NT2/D1 (cell line): ENCODE measurements at regions not wholly inside any gene's neighbourhood (a gene's known extent, or its start where the extent isn't known, plus 50 kb on each side); places are given as distances from the start of the nearest gene placed in this dataset.

Source experiments
- DNase-seq: peaks from one replicate; pipeline ENCODE4 v3.0.0-alpha.2; 2011; ENCODE audit warnings: low read depth, low spot score
- H3K27me3 ChIP-seq: 2 replicates; pipeline ENCODE4 v1.6.0; 2011; ENCODE audit warnings: mild to moderate bottlenecking; ENCODE audit not compliant: insufficient read length, insufficient read depth
- H3K36me3 ChIP-seq: 2 replicates; pipeline ENCODE4 v1.6.1; 2011; ENCODE audit warnings: mild to moderate bottlenecking, low read length, mixed read lengths; ENCODE audit not compliant: insufficient read depth, insufficient read length
- H3K4me1 ChIP-seq: 2 replicates; pipeline ENCODE4 v1.5.1; 2011; ENCODE audit not compliant: insufficient read depth, insufficient read length
- H3K4me3 ChIP-seq: 2 replicates; pipeline ENCODE4 v1.5.1; 2011; ENCODE audit warnings: low read depth; ENCODE audit not compliant: insufficient read length
- H3K9ac ChIP-seq: 2 replicates; pipeline ENCODE4 v1.6.0; 2011; ENCODE audit warnings: low read depth; ENCODE audit not compliant: insufficient read length
- H3K9me3 ChIP-seq: 2 replicates; pipeline ENCODE4 v1.5.1; 2011; ENCODE audit warnings: mild to moderate bottlenecking, low read length; ENCODE audit not compliant: insufficient read depth
- SUZ12 ChIP-seq: IDR thresholded peaks from 2 replicates; pipeline ENCODE4 v1.6.1; 2011; ENCODE audit not compliant: insufficient read length, insufficient read depth; ENCODE audit errors: extremely low read depth
- YY1 ChIP-seq: IDR thresholded peaks from 2 replicates; pipeline ENCODE4 v1.6.1; 2011; ENCODE audit not compliant: insufficient read length, insufficient read depth
- ZNF274 ChIP-seq: IDR thresholded peaks from 2 replicates; pipeline ENCODE4 v1.6.1; 2011; ENCODE audit warnings: mild to moderate bottlenecking, low read depth, low read length

DNA sequence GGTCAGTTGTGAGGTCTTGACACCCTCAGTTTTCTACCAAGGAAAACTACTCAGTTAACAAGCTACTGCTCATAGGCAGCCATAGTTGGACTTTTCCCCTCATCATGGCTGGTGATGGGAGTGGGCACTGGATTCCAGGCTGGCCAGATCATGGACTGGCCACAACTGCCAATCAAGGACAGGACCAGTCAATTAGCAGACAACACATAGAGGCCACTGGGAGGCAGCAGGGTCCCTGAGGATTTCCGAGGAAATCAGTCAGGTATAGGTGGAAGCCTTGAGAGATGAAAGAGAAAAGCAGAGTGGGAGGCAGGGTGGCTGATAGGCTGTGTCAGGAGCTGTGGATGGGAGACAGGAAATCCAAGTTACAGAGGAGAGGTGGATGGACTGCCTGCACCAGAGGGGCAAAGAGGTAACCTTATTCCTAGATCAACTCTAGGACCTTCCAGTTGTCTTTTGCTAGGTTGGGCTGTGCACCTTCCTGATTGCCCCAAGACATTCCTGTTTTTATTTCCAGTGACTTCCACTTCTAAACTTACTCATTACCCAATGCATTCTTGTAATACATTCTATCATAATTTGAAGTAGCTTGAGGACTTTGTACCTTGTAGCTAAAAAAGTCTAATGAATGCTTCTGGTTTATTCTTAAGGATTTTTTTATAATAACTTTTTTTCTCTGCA lies 361.8 kb downstream of the KCNRG start:
- no peak for DNase-seq
- Histone ChIP-seq H3K9me3 (peaks cover 11% of the 10 kb centered on the region; the same call in 1 of the 2 replicates), H3K4me1 (no peaks in the 10 kb centered on the region), H3K36me3 (no peaks in the 10 kb centered on the region), H3K9ac (no peak overlapping the region), H3K4me3 (no peak overlapping the region), H3K27me3 (no peaks in the 10 kb centered on the region)
- no peak for TF ChIP-seq SUZ12

DNA sequence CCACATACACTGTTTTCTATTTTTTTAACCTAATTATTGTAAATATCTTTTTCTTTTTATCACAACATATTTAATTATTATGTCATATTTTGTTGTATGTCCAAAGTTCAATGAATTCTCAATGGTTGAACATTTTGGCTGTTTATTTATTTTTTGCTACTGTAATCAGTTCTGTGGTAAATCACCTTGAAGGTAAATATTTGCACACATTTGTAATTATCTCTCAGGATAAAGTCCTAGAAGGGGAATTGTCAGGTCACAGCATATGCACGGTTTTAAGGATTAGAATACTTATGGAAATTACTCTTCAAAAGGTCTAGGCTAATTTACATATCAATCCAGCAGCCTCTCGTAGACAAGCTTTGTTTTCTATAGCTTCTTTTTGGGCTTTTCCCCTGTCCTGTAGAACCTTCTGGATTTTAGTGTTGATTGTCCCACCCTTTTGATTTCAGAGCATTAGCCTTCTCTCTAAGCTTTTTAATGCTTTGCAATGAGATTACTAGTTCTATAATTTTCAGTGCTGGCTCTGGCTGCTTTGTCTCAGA lies 362.6 kb downstream of the KCNRG start:
- no peak for DNase-seq

DNA sequence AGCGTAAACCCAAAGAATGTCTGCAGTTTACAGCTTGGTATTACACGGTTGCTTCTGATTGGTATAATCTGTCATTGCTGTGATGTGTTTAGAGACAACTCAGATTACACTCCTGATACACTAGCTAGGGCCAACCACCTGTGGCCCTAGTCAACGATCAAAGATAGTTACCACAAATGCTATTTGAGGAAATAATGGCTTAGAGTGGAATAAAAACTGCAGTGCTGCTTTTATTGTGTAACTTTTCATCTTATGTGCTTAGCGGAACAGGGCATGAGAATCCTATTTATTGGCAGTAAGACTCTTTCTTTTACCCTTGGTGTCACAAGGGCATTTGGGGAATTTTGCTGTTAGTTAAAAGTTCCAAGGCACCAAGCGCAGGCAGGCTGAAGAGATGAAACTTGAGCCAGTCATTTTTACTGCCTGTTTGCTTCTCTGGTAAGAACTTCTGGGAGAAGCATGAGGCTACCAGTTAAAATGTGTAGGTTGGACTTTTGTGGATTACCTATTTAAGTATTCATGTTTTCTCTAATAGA lies 363.3 kb downstream of the KCNRG start:
- TF ChIP-seq ZNF274 = no peak
- no peak for TF ChIP-seq YY1
- no peak for TF ChIP-seq SUZ12
- Histone ChIP-seq H3K4me3 (no peak overlapping the region), H3K4me1 (no peaks in the 10 kb centered on the region), H3K36me3 (no peaks in the 10 kb centered on the region), H3K9ac (no peak overlapping the region), H3K9me3 (peaks cover 11% of the 10 kb centered on the region; the same call in 1 of the 2 replicates), H3K27me3 (no peaks in the 10 kb centered on the region)
- no peak for DNase-seq

More for the DNA sequence above, 362.6 kb downstream of the KCNRG start:
- H3K9ac ChIP-seq = no peak overlapping the region
- TF ChIP-seq ZNF274 (no peak), YY1 (no peak), SUZ12 (no peak)
- H3K4me1 ChIP-seq = no peaks in the 10 kb centered on the region
- H3K9me3 ChIP-seq = peaks cover 11% of the 10 kb centered on the region; the same call in 1 of the 2 replicates
- no peaks in the 10 kb centered on the region for H3K27me3 ChIP-seq
- no peak overlapping the region for H3K4me3 ChIP-seq
- H3K36me3 ChIP-seq = no peaks in the 10 kb centered on the region

DNA sequence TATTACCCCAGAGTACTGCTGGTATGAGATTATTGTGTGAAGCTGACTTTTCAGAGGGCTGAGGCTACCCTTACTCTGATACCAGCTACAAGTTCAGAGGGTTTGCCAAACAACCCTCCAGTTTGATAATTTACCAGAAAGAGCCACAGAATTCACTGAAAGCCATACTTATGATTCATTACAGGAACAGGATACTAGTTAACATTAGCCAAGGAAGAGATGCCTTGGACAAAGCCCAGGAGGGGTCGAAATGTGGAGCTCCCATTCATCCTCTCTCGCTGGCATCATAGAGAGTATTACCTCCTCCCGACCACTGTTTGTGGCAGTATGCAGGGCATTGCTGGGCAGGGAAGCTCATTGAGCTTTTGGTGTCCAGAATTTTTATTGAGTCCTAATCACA lies 364.3 kb downstream of the KCNRG start:
- Histone ChIP-seq H3K27me3 (no peaks in the 10 kb centered on the region), H3K36me3 (no peaks in the 10 kb centered on the region), H3K9me3 (peaks cover 11% of the 10 kb centered on the region; the same call in 1 of the 2 replicates), H3K9ac (no peak overlapping the region), H3K4me1 (no peaks in the 10 kb centered on the region), H3K4me3 (no peak overlapping the region)
- no peak for DNase-seq
- no peak for TF ChIP-seq ZNF274
- no peak for TF ChIP-seq SUZ12
- TF ChIP-seq YY1 = no peak

DNA sequence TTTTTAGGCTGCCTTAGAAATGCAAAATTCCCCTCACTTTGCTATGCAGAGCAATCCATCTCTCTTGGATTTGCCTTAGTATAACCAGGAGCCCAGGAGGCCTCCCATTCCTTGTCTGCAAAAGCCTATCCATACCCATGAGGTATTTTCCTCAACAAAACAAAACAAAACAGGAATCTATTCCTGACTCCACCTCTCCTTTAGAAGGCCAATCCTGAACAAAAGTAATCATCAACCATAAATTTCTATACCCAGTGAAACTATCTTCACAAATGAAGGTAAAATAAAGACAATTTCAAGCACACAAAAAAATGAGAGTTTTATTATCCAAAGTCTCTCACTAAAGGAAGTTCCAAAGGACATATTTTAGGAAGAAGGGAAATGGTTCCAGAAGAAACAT lies 365.7 kb downstream of the KCNRG start:
- H3K4me3 ChIP-seq = no peak overlapping the region
- no peak for DNase-seq
- no peaks in the 10 kb centered on the region for H3K36me3 ChIP-seq
- H3K27me3 ChIP-seq = no peaks in the 10 kb centered on the region
- no peak for TF ChIP-seq SUZ12
- TF ChIP-seq YY1 = no peak
- TF ChIP-seq ZNF274 = no peak
- no peak overlapping the region for H3K9ac ChIP-seq
- peaks cover 11% of the 10 kb centered on the region; the same call in 1 of the 2 replicates for H3K9me3 ChIP-seq
- no peaks in the 10 kb centered on the region for H3K4me1 ChIP-seq

DNA sequence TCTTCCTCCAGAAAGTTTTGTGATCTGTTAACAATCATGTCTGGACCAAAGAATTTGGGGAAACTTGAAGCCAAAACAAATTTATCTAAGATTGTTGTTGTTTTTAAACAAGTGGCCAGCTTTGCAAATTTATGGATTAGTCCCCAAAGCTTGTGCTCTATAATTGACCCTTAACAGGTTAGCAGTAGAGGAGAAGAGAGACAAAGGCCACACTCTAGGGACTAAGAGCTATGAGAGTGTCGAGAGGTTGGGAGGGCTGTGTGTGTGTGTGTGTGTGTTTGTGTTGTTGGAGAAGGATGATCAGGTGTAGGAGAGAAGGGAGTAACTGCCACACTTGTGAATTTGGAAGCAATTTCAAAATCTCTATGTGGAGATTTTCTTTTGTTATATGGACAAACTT lies 367.3 kb downstream of the KCNRG start:
- no peak for DNase-seq
- Histone ChIP-seq H3K36me3 (no peaks in the 10 kb centered on the region), H3K27me3 (no peaks in the 10 kb centered on the region), H3K4me1 (no peaks in the 10 kb centered on the region), H3K4me3 (no peak overlapping the region), H3K9ac (no peak overlapping the region), H3K9me3 (peaks cover 11% of the 10 kb centered on the region; the same call in 1 of the 2 replicates)
- no peak for TF ChIP-seq ZNF274
- TF ChIP-seq SUZ12 = no peak
- TF ChIP-seq YY1 = no peak

DNA sequence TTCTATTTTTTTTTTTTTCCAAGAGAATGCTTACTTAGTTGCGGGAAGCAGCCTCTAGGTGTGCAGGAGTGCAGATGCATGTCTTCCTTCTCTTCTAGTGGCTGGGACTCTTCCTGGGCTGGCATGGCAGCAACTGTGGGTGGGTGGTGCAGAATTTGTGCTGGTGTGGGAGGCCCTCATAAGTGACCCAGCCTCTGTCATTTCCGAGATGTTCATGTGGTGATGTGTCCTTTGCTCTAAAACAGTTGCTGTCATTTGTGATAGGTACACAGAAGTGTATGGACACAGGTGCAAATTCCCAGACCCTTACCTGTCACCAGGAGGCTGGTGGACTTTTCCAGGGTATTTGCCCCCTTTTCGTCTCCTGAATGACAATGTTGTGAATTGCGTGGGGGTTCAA lies 367.7 kb downstream of the KCNRG start:
- Histone ChIP-seq H3K36me3 (no peaks in the 10 kb centered on the region), H3K27me3 (no peaks in the 10 kb centered on the region), H3K9ac (no peak overlapping the region), H3K9me3 (peaks cover 11% of the 10 kb centered on the region; the same call in 1 of the 2 replicates), H3K4me3 (no peak overlapping the region), H3K4me1 (no peaks in the 10 kb centered on the region)
- no peak for DNase-seq
- TF ChIP-seq SUZ12 (no peak), YY1 (no peak), ZNF274 (no peak)

DNA sequence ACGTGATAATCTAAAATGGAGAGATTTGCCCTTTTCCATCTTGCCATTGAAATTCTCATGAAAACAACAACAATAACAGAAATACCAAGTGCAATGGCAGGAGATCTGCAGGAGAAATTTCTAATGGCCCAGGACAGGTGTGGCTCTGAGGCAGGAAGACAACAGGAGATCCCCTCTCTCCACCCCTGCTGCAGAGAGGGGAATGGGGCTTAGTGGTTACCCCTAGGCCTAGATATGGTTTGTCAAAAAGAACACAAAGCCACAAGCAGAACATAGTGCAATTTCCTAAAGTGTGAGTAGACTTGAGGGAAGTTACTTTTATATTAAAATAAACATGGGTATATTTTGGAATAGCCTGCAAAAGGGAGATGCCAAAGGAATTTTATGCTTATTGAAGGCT lies 369.5 kb downstream of the KCNRG start:
- Histone ChIP-seq H3K4me1 (no peaks in the 10 kb centered on the region), H3K4me3 (no peak overlapping the region), H3K9me3 (peaks cover 11% of the 10 kb centered on the region; the same call in 1 of the 2 replicates), H3K27me3 (no peaks in the 10 kb centered on the region), H3K36me3 (no peaks in the 10 kb centered on the region), H3K9ac (no peak overlapping the region)
- TF ChIP-seq YY1 (no peak), SUZ12 (no peak), ZNF274 (no peak)
- no peak for DNase-seq
